ENCODE measurements at regions not wholly inside any gene's neighbourhood (a gene's known extent, or its start where the extent isn't known, plus 50 kb on each side); places are given as distances from the start of the nearest gene placed in this dataset.

DNA sequence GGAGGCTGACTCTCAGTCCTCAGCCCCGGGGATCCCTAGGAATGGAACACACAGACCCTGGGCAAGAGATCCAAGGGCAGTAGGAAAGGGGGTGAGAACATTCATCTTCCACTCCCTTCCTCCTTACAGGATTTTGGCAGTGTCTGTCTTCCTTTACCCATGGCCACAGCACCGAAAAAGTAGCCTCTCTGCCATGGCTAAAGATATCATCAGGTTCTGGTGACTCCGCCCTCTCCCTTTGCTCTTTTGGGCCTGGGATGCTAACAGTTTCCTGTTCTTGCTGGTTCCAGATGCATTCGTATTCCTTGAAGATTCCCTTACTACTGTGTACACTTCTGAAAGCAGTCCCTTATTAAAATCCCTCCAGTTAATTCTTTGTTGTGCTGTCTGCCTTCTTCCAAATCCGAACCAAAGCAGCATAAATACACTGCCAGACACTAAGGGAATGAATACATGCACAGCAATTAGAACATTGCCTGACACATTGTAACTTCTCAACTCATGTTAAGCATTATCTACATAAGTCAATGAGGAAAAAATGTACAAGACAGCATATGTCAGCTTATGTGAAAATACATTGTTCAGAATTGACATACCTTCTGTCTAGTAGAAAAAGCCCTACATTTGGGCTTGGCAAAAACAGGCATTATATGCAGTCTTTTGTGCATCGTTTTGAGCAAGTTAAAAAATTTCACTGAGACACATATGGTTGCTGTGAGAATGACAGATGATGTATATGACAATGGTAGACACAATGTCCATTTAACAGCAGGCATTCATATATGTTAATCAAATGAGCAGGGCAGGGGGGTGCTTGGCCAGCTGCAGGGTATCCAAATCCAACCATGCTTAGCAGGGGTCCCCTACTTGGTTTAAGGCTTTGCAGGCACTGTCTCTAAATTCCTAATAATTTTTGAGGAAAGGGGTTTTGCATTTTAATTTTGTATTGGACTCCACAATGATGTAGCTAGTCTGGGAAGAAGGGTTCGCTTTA is 58.8 kb upstream of the RAI14 start:
- H3K4me3 ChIP-seq (ENCODE audit: low read depth, low read length) = no peak overlapping the region
- TF ChIP-seq, protein P1, sequence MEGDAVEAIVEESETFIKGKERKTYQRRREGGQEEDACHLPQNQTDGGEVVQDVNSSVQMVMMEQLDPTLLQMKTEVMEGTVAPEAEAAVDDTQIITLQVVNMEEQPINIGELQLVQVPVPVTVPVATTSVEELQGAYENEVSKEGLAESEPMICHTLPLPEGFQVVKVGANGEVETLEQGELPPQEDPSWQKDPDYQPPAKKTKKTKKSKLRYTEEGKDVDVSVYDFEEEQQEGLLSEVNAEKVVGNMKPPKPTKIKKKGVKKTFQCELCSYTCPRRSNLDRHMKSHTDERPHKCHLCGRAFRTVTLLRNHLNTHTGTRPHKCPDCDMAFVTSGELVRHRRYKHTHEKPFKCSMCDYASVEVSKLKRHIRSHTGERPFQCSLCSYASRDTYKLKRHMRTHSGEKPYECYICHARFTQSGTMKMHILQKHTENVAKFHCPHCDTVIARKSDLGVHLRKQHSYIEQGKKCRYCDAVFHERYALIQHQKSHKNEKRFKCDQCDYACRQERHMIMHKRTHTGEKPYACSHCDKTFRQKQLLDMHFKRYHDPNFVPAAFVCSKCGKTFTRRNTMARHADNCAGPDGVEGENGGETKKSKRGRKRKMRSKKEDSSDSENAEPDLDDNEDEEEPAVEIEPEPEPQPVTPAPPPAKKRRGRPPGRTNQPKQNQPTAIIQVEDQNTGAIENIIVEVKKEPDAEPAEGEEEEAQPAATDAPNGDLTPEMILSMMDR (conservative IDR thresholded peaks at IDR 0.05; ENCODE audit: low read depth, low read length) = no peak
- DNase-seq (ENCODE audit: low read depth) = no peak

- TF ChIP-seq, protein P1 (conservative IDR thresholded peaks at IDR 0.05; ENCODE audit: low read depth, low read length) = no peak
- H3K4me3 ChIP-seq (ENCODE audit: low read depth, low read length) = no peak overlapping the region
- peak; percentile 95 for DNase-seq (ENCODE audit: low read depth)
Observed at GRCh38 chr5:34598177-34598794, 57.8 kb upstream of the RAI14 start.

GRCh38 chr5:34599471-34600117 is 56.5 kb upstream of the RAI14 start:
- DNase-seq (ENCODE audit: low read depth) = peak; percentile 51
- TF ChIP-seq, protein P1 (conservative IDR thresholded peaks at IDR 0.05; ENCODE audit: low read depth, low read length) = no peak
- no peak overlapping the region for H3K4me3 ChIP-seq (ENCODE audit: low read depth, low read length)

DNA sequence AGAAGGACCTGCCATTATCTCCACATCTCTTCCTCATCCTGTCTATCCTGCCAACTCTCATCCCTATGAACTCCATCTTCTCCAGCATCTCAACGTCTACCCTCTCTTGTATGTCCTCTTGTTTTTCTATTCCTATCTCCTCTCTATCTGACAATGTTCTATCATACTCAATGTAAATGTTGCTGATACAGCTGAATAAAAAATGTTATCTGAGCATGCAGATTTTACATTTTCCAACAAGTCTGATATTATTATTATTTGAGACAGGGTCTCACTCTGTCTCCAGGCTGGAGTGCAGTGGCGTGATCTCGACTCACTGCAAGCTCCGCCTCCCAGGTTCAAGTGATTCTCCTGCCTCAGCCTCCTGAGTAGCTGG is 56.0 kb upstream of the RAI14 start:
- TF ChIP-seq, protein P1 (conservative IDR thresholded peaks at IDR 0.05; ENCODE audit: low read depth, low read length) = no peak
- no peak overlapping the region for H3K4me3 ChIP-seq (ENCODE audit: low read depth, low read length)
- DNase-seq (ENCODE audit: low read depth) = no peak

DNA sequence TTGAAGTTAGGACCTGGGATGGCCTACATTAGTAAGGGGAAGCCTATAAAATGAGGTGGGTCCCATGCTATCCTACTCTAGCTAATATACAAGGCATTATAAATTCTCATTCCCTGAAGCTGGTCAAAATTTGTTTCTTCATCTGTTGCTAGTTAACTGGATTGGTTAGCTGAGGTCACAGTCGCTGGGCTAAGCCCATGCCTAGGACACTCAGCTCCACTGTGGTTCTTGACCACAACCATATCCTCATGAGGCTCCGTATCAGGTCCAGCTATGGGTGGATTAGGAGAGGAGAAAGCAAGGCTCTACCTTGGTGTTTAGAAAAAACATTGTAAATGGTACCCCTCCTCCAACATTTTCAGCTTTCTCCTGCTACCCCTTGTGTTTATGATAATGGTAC is 52.8 kb upstream of the RAI14 start:
- H3K4me3 ChIP-seq (ENCODE audit: low read depth, low read length) = no peak overlapping the region
- TF ChIP-seq, protein P1 (conservative IDR thresholded peaks at IDR 0.05; ENCODE audit: low read depth, low read length) = no peak
- no peak for DNase-seq (ENCODE audit: low read depth)

- TF ChIP-seq, protein P1 (conservative IDR thresholded peaks at IDR 0.05; ENCODE audit: low read depth, low read length) = no peak
- no peak overlapping the region for H3K4me3 ChIP-seq (ENCODE audit: low read depth, low read length)
- DNase-seq (ENCODE audit: low read depth) = no peak
Observed at GRCh38 chr5:34604119-34604675, 51.9 kb upstream of the RAI14 start.
